GM12892 (cell line): ENCODE measurements at regions not wholly inside any gene's neighbourhood (a gene's known extent, or its start where the extent isn't known, plus 50 kb on each side); places are given as distances from the start of the nearest gene placed in this dataset.

Experiments used
- POLR2A ChIP-seq: IDR thresholded peaks from 2 replicates; pipeline ENCODE4 v1.6.1; 2011; ENCODE audit warnings: low read depth, low read length, control low read depth
- TAF1 ChIP-seq: IDR thresholded peaks from 2 replicates; pipeline ENCODE4 v1.6.1; 2011; ENCODE audit warnings: low read depth, mild to moderate bottlenecking, control low read depth, low read length, borderline replicate concordance

DNA sequence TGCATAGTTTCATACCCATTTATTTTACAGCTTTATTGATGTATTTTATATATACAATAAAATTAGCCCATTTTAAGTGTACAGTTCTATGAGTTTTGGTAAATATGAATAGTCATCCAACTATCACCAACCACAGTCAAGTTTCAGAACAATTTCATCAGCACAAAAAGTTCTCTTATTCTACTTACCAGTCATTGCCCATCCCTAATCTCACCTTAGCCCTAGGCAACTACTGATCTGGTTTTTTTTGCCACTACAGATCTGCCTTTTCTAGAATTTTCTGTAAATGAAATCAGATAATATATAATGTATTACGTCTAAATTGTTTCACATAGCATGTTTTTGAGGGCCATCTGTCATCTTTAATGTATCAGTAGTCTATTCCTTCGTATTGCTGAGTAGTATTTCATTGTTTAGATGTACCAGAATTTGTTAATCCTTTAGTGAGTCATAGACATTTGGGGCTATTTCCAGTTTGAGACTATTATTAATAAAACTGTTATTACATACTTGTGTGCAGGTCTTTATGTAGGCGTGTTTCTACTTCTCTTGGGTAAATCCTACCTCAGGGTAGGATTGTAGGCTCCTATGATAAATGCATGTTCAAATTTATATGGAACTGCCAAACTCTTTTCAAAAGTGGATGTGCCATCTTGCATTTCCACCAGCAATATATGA lies 198.5 kb upstream of the ADAMTSL1 start:
- no peak for TF ChIP-seq POLR2A
- no peak for TF ChIP-seq TAF1
